H1 (cell line): ENCODE measurements at regions not wholly inside any gene's neighbourhood (a gene's known extent, or its start where the extent isn't known, plus 50 kb on each side); places are given as distances from the start of the nearest gene placed in this dataset.

Source experiments
- CTCF ChIA-PET: fragments of 300-600 bp; sonication (Branson Sonifier 250); formaldehyde crosslinking; loops from one replicate; lab custom pipeline; 2021; ENCODE audit not compliant: partially characterized antibody; lab: Charles Lee
- POLR2A ChIA-PET: fragments of 300-600 bp; sonication (Branson Sonifier 250); formaldehyde crosslinking; loops from one replicate; lab custom pipeline; 2021; ENCODE audit warnings: inconsistent platforms; ENCODE audit not compliant: partially characterized antibody; lab: Charles Lee
- DNase-seq, 2 experiments: peaks; one replicate each; pipeline versions ENCODE4 v3.0.0 to v3.0.0-alpha.2; 2010 to 2022; ENCODE audit warnings: low spot score in 2 of 2, low read depth in 1 of 2, mixed read lengths in 1 of 2
- FAIRE-seq: peaks from 2 replicates; lab custom pipeline; 2011; peaks lifted over from hg19 to GRCh38; lab: Jason Lieb, UNC
- H2AFZ ChIP-seq: 2 replicates; pipeline ENCODE4 v1.8.1; 2012; ENCODE audit warnings: low read length, inconsistent platforms
- H2AK5ac ChIP-seq: 2 replicates; pipeline ENCODE4 v1.6.1; 2013; ENCODE audit warnings: low read depth, low read length
- H2BK120ac ChIP-seq: replicated peaks from 2 replicates; pipeline ENCODE3; 2013; ENCODE audit warnings: low read depth, low read length, inconsistent platforms
- H2BK12ac ChIP-seq: 2 replicates; pipeline ENCODE4 v1.6.1; 2013; ENCODE audit warnings: low read depth, low read length
- H2BK15ac ChIP-seq: 2 replicates; pipeline ENCODE4 v1.6.1; 2013; ENCODE audit warnings: low read length
- H2BK20ac ChIP-seq: 2 replicates; pipeline ENCODE4 v1.6.1; 2013; ENCODE audit warnings: low read length
- H2BK5ac ChIP-seq: 2 replicates; pipeline ENCODE4 v1.6.1; 2013; ENCODE audit warnings: low read depth, low read length
- H3K14ac ChIP-seq: 2 replicates; pipeline ENCODE4 v1.6.1; 2013; ENCODE audit warnings: inconsistent platforms; ENCODE audit not compliant: insufficient read length
- H3K18ac ChIP-seq: 2 replicates; pipeline ENCODE4 v1.6.1; 2013; ENCODE audit warnings: low read length; ENCODE audit errors: extremely low read depth
- H3K23ac ChIP-seq: 2 replicates; pipeline ENCODE4 v1.6.1; 2013; ENCODE audit warnings: inconsistent platforms; ENCODE audit not compliant: insufficient read length
- H3K23me2 ChIP-seq: 2 replicates; pipeline ENCODE4 v1.6.1; 2013; ENCODE audit warnings: low read depth, low read length
- H3K27ac ChIP-seq: 2 replicates; pipeline ENCODE4 v1.6.1; 2011; ENCODE audit warnings: low read depth, low read length, inconsistent platforms
- H3K27me3 ChIP-seq, 4 experiments: replicated peaks in 1 of 4; 1 replicate in 1 of 4; 2 replicates in 3 of 4; pipeline versions ENCODE4 v1.6.1 to v1.8.1; 2011 to 2013; ENCODE audit warnings: low read length in 3 of 4, mild to moderate bottlenecking in 3 of 4, inconsistent platforms in 2 of 4, mixed read lengths in 2 of 4, moderate library complexity in 1 of 4; ENCODE audit not compliant: control insufficient read depth in 3 of 4, insufficient read depth in 3 of 4; ENCODE audit errors: extremely low read depth in 1 of 4
- H3K36me3 ChIP-seq, 4 experiments: 2 replicates each; pipeline versions ENCODE4 v1.6.1 to v1.8.1; 2011 to 2013; ENCODE audit warnings: mild to moderate bottlenecking in 4 of 4, low read length in 3 of 4, moderate library complexity in 2 of 4, control low read depth in 1 of 4, inconsistent platforms in 1 of 4; ENCODE audit not compliant: insufficient read depth in 4 of 4, control insufficient read depth in 2 of 4
- H3K4ac ChIP-seq: replicated peaks from 2 replicates; pipeline ENCODE3; 2013; ENCODE audit warnings: low read length, low read depth, mixed read lengths, inconsistent platforms; ENCODE audit not compliant: insufficient read length
- H3K4me1 ChIP-seq, 4 experiments: replicated peaks in 1 of 4; 1 replicate in 1 of 4; 2 replicates in 3 of 4; pipeline versions ENCODE4 v1.6.1 to v1.8.1; 2011 to 2013; ENCODE audit warnings: low read length in 3 of 4, inconsistent platforms in 2 of 4, mixed read lengths in 1 of 4; ENCODE audit not compliant: insufficient read depth in 4 of 4, control insufficient read depth in 3 of 4
- H3K4me2 ChIP-seq, 2 experiments: 2 replicates each; pipeline versions ENCODE4 v1.6.1 to v1.8.1; 2011 to 2013; ENCODE audit warnings: low read depth in 2 of 2, low read length in 2 of 2, control low read depth in 1 of 2, inconsistent platforms in 1 of 2, mild to moderate bottlenecking in 1 of 2; ENCODE audit not compliant: insufficient read depth in 1 of 2
- H3K4me3 ChIP-seq, 4 experiments: fragments of 200-600, 300-600 bp in 1 of 4; sonication (generic), shearing (Covaris generic), sonication (Bioruptor Twin) in 1 of 4; 2 replicates each; pipeline versions ENCODE4 v1.5.1 to v1.8.1; 2011 to 2016; ENCODE audit warnings: low read length in 4 of 4, low read depth in 3 of 4, control low read depth in 2 of 4, inconsistent platforms in 2 of 4, mild to moderate bottlenecking in 2 of 4, mixed read lengths in 1 of 4, moderate library complexity in 1 of 4; ENCODE audit not compliant: insufficient read depth in 2 of 4; ENCODE audit errors: extremely low read depth in 1 of 4
- H3K56ac ChIP-seq: replicated peaks from 2 replicates; pipeline ENCODE3; 2013; ENCODE audit warnings: low read depth, mild to moderate bottlenecking, mixed read lengths, low read length, inconsistent platforms; ENCODE audit not compliant: insufficient read length
- H3K79me1 ChIP-seq: 2 replicates; pipeline ENCODE4 v1.6.1; 2013; ENCODE audit warnings: low read depth, low read length, control low read depth
- H3K79me2 ChIP-seq, 2 experiments: 2 replicates each; pipeline versions ENCODE4 v1.6.1 to v1.8.1; 2012 to 2013; ENCODE audit warnings: low read length in 2 of 2, mild to moderate bottlenecking in 2 of 2, inconsistent platforms in 1 of 2; ENCODE audit not compliant: insufficient read depth in 2 of 2, control insufficient read depth in 1 of 2
- H3K9ac ChIP-seq, 4 experiments: replicated peaks in 1 of 4; 1 replicate in 1 of 4; 2 replicates in 3 of 4; pipeline versions ENCODE4 v1.6.1 to v1.8.1; 2011 to 2013; ENCODE audit warnings: low read depth in 3 of 4, low read length in 3 of 4, control low read depth in 2 of 4, mild to moderate bottlenecking in 2 of 4, moderate library complexity in 2 of 4, inconsistent platforms in 1 of 4; ENCODE audit errors: extremely low read depth in 1 of 4
- H3K9me3 ChIP-seq, 2 experiments: 2 replicates each; pipeline versions ENCODE4 v1.6.1 to v1.8.1; 2012 to 2013; ENCODE audit warnings: mild to moderate bottlenecking in 2 of 2, moderate library complexity in 2 of 2, control low read depth in 1 of 2, inconsistent platforms in 1 of 2, low read depth in 1 of 2, low read length in 1 of 2, mixed read lengths in 1 of 2; ENCODE audit not compliant: insufficient read depth in 2 of 2
- H4K20me1 ChIP-seq, 2 experiments: replicated peaks in 1 of 2; 2 replicates each; pipeline versions ENCODE3 to v1.8.1; 2011 to 2013; ENCODE audit warnings: inconsistent platforms in 2 of 2, low read length in 2 of 2, mild to moderate bottlenecking in 1 of 2; ENCODE audit not compliant: insufficient read depth in 2 of 2, control insufficient read depth in 1 of 2
- H4K5ac ChIP-seq: 2 replicates; pipeline ENCODE4 v1.6.1; 2013; ENCODE audit warnings: low read length, low read depth, mixed read lengths, inconsistent platforms; ENCODE audit not compliant: insufficient read length
- H4K8ac ChIP-seq: 2 replicates; pipeline ENCODE4 v1.8.0; 2013; ENCODE audit warnings: mild to moderate bottlenecking, moderate library complexity, low read length, inconsistent platforms; ENCODE audit not compliant: insufficient read depth; ENCODE audit errors: extremely low read depth
- H4K91ac ChIP-seq: replicated peaks from 2 replicates; pipeline ENCODE3; 2013; ENCODE audit warnings: low read length, mixed read lengths, inconsistent platforms; ENCODE audit not compliant: insufficient read length
- CBX5 ChIP-seq: fragments of 300-800, 300-1000 bp; sonication (generic); IDR thresholded peaks from 2 replicates; pipeline ENCODE4 v1.7.1; 2016; ENCODE audit warnings: antibody characterized with exemption, low read length, low read depth
- CHD2 ChIP-seq: IDR thresholded peaks from 2 replicates; pipeline ENCODE4 v1.6.1; 2012; ENCODE audit warnings: low read length, improper control_type of control experiment
- GABPA ChIP-seq: IDR thresholded peaks from 2 replicates; pipeline ENCODE4 v1.6.1; 2011; ENCODE audit warnings: mild to moderate bottlenecking, low read length, moderate library complexity, borderline replicate concordance; ENCODE audit not compliant: insufficient read depth
- GTF2F1 ChIP-seq: IDR thresholded peaks from 2 replicates; pipeline ENCODE4 v1.6.1; 2012; ENCODE audit warnings: low read depth, low read length, improper control_type of control experiment, borderline replicate concordance
- KDM4A ChIP-seq: IDR thresholded peaks from one replicate; pipeline ENCODE4 v1.7.1; 2012; ENCODE audit warnings: low read depth, mild to moderate bottlenecking, moderate library complexity, low read length, inconsistent platforms; ENCODE audit not compliant: severe bottlenecking
- KDM5A ChIP-seq: fragments of 200-600 bp; IDR thresholded peaks from 2 replicates; pipeline ENCODE4 v1.7.1; 2012; ENCODE audit warnings: mild to moderate bottlenecking, low read length, inconsistent platforms, mixed read lengths
- RBBP5 ChIP-seq: IDR thresholded peaks from 2 replicates; pipeline ENCODE4 v1.7.1; 2012; ENCODE audit warnings: low read depth, mild to moderate bottlenecking, inconsistent platforms, low read length, moderate library complexity, borderline replicate concordance
- SIN3A ChIP-seq, 2 experiments: IDR thresholded peaks in 1 of 2; conservative IDR thresholded peaks in 1 of 2; 2 replicates each; pipeline ENCODE4 v1.6.1; 2011 to 2012; ENCODE audit warnings: low read length in 2 of 2, improper control_type of control experiment in 1 of 2, low read depth in 1 of 2, mild to moderate bottlenecking in 1 of 2
- SP2 ChIP-seq: IDR thresholded peaks from 2 replicates; pipeline ENCODE4 v1.6.1; 2012; ENCODE audit warnings: mild to moderate bottlenecking, low read length, inconsistent platforms
- TAF7 ChIP-seq: optimal IDR thresholded peaks from 2 replicates; pipeline ENCODE3; 2011; ENCODE audit warnings: low read depth, mild to moderate bottlenecking, inconsistent platforms, low read length, moderate library complexity, borderline replicate concordance
- ZNF274 ChIP-seq: IDR thresholded peaks from 2 replicates; pipeline ENCODE4 v1.7.0; 2012; ENCODE audit warnings: low read length, borderline replicate concordance; ENCODE audit errors: extremely low read depth
- WGBS, 2 experiments: shearing (Covaris generic) in 1 of 2; methylation state at CpG; one replicate each; pipeline versions ENCODE4 v1.1.6 to v1.1.7; 2013 to 2015; ENCODE audit warnings: low lambda C conversion rate in 2 of 2, mixed read lengths in 2 of 2, inconsistent platforms in 1 of 2, low coverage in 1 of 2, missing lambda C conversion rate in 1 of 2; ENCODE audit not compliant: insufficient replicate concordance in 2 of 2, insufficient coverage in 1 of 2, insufficient read length in 1 of 2; ENCODE audit errors: extremely low coverage in 1 of 2, missing lambda C conversion rate in 1 of 2; 5-methylcytosine and 5-hydroxymethylcytosine counted together

GRCh38 chr2:120979398-120979797 lies 243.7 kb downstream of the GLI2 start:
- CTCF ChIA-PET: interaction anchor here (0.7 to 1.6 kb wide), 4 partner anchors 16 to 283 kb away, joined by 3 to 5 read pairs (median 3); no protein-coding TSS in a partner anchor
- Histone ChIP-seq H3K23ac (no peak overlapping the region), H2BK15ac (no peak overlapping the region), H3K4me2 (no peak overlapping the region), H3K4me1 (0 out of 7 replicates have a peak, but pooled peaks cover 0 to 2% (median 0%) of the 10 kb centered on the region in 4 experiments), H3K9ac (no peak overlapping the region), H3K79me2 (no peaks in the 10 kb centered on the region), H4K8ac (no peak overlapping the region), H2AK5ac (no peak overlapping the region), H3K9me3 (no peaks in the 10 kb centered on the region), H3K18ac (no peak overlapping the region), H2BK5ac (no peak overlapping the region), H3K23me2 (0 out of 2 replicates have a peak, but pooled peaks cover 3% of the 10 kb centered on the region), H4K20me1 (peaks cover 2 to 11% of the 10 kb centered on the region in 2 experiments), H3K4ac (no peak overlapping the region), H3K79me1 (no peaks in the 10 kb centered on the region), H3K56ac (no peak overlapping the region), H2BK12ac (no peak overlapping the region), H3K36me3 (peaks cover 10 to 51% (median 34%) of the 10 kb centered on the region in 4 experiments), H3K27me3 (no peaks in the 10 kb centered on the region), H3K4me3 (no peak overlapping the region), H3K27ac (no peak overlapping the region), H2BK20ac (no peak overlapping the region), H3K14ac (no peak overlapping the region), H2AFZ (no peak overlapping the region), H4K91ac (no peak overlapping the region), H4K5ac (no peak overlapping the region), H2BK120ac (no peak overlapping the region)
- no peak for DNase-seq
- TF ChIP-seq SP2 (no peak), ZNF274 (no peak), RBBP5 (no peak), KDM5A (no peak), CBX5 (no peak), KDM4A (no peak), SIN3A (conservative IDR thresholded peaks at IDR 0.05 in 1 of 2, IDR thresholded peaks at IDR 0.05 in 1 of 2; ENCODE audit: low read depth in 1 of 2, low read length in 2 of 2) (no peak), CHD2 (no peak), TAF7 (no peak), GABPA (no peak), GTF2F1 (no peak)
- POLR2A ChIA-PET: no interaction called here
- WGBS, 2 experiments: 63% methylated on average over 2 of the region's 2 CpGs; no CpG with 5 or more reads in 1 of the 2 experiments
- FAIRE-seq: no peak
